Suprapubic skin (tissue), 2 donors: ENCODE measurements at regions not wholly inside any gene's neighbourhood (a gene's known extent, or its start where the extent isn't known, plus 50 kb on each side); places are given as distances from the start of the nearest gene placed in this dataset.

Source experiments
- EP300 ChIP-seq: sonication (generic); formaldehyde crosslinking; IDR thresholded peaks from one replicate; pipeline ENCODE4 v1.6.1; 2017; ENCODE audit warnings: antibody characterized with exemption
- POLR2A ChIP-seq, 2 donors: fragments of 450-650 bp; IDR thresholded peaks; one replicate each; pipeline ENCODE4 v1.6.1; 2017; ENCODE audit warnings: antibody characterized with exemption in 2 of 2, mild to moderate bottlenecking in 2 of 2, moderate library complexity in 2 of 2

DNA sequence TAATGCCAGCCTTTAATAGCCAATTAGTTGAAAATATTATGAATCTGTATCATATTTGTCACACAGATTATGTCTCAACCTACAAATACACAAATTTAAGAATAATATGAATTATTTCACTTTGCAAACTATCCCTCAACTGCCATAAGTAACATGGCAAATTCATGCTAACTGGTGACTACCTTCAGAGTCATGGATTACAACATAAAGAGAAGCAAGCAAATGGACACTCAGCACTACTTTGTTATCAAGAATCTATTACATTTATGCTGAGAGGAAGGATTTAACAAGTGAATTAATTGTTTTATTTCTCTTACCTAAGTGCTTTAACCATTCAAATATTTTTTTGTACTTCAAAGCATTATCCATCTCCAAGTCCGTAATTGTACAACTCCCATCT lies 103.1 kb upstream of the BCL6 start:
- TF ChIP-seq POLR2A (IDR thresholded peaks at IDR 0.05) (no peak), EP300 (no peak)
